ENCODE measurements at regions not wholly inside any gene's neighbourhood (a gene's known extent, or its start where the extent isn't known, plus 50 kb on each side); places are given as distances from the start of the nearest gene placed in this dataset.

GRCh38 chr15:96969732-96970710 lies 639.5 kb downstream of the NR2F2 start:
- TF ChIP-seq CTCF (IDR thresholded peaks at IDR 0.05) (no peak), POLR2A (IDR thresholded peaks at IDR 0.05) (no peak)
